Activated effector memory CD4-positive, alpha-beta T cell treated with anti-CD3 and anti-CD28 coated beads, Interleukin-2, amount 50 U/mL, for 16 hours (primary cell): ENCODE measurements at regions not wholly inside any gene's neighbourhood (a gene's known extent, or its start where the extent isn't known, plus 50 kb on each side); places are given as distances from the start of the nearest gene placed in this dataset.

Experiments
- DNase-seq: peaks from one replicate; pipeline ENCODE4 v3.0.0-alpha.2; 2020

- DNase-seq, result no peak
These were observed 759.9 kb upstream of the ALCAM start for GRCh38 chr3:104606812-104607211.

GRCh38 chr3:104610730-104611652 lies 755.7 kb upstream of the ALCAM start:
- DNase-seq, result no peak

DNA sequence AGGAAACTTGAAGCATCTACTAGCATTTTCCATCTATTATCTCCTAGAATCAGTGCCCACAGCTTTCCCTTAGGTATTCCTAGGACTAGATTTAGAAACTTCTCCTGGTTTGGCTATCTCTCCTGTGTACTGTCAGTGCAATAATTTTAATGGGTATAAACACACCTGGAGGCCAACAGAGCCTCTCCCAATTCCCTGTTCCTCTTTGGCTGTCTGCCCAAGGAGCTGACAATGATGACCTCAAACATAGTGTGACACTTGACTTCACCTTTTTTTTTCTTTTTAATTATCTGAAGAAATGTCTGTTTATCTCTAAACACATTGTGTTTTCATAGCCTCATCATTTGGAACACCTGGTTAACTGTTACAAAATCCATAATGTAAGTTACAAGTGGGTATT lies 754.5 kb upstream of the ALCAM start:
- no peak for DNase-seq

- DNase-seq, result no peak
These were observed 752.1 kb upstream of the ALCAM start for GRCh38 chr3:104614564-104614963.

GRCh38 chr3:104628185-104628789 lies 738.4 kb upstream of the ALCAM start:
- DNase-seq, result no peak

- no peak for DNase-seq
These were observed 737.7 kb upstream of the ALCAM start for GRCh38 chr3:104629038-104629437.

GRCh38 chr3:104631254-104631653 lies 735.5 kb upstream of the ALCAM start:
- no peak for DNase-seq

DNA sequence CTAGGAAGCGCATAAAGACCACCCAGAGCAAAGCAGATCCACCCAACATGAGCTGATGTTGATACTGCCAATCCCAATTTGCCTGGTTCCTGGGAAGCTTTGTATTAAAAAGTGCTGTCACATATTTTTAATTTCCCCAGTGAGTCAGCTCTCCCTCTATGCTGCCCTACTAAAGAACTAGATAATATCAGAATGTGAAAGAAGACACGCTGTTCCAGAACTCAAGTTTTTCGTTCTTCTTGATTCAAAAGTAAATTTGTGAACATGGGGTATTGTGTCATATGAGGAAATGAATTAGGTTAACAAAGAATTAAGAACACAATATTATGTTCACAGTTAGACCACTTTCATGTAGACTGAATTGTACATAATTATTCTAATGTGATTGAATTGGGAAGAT lies 734.2 kb upstream of the ALCAM start:
- no peak for DNase-seq

DNA sequence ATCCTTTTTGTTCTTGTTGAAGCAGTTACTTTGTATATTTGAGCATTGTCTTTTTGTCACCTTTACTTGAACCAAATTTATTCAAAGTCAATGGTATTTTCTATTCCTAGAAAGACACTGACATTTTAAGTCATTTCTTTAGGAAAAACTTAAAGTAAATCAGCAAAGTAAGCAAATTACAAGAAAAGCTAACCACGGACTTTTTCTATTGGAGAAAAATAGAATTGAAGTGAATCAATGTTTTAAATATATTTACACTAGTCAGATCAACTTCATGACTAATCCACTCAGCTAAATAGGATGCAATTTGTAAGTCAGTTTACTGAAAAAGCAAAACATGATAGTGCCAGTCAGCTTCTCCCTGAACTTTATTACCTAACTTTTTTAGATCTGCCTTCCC lies 733.8 kb upstream of the ALCAM start:
- no peak for DNase-seq

DNA sequence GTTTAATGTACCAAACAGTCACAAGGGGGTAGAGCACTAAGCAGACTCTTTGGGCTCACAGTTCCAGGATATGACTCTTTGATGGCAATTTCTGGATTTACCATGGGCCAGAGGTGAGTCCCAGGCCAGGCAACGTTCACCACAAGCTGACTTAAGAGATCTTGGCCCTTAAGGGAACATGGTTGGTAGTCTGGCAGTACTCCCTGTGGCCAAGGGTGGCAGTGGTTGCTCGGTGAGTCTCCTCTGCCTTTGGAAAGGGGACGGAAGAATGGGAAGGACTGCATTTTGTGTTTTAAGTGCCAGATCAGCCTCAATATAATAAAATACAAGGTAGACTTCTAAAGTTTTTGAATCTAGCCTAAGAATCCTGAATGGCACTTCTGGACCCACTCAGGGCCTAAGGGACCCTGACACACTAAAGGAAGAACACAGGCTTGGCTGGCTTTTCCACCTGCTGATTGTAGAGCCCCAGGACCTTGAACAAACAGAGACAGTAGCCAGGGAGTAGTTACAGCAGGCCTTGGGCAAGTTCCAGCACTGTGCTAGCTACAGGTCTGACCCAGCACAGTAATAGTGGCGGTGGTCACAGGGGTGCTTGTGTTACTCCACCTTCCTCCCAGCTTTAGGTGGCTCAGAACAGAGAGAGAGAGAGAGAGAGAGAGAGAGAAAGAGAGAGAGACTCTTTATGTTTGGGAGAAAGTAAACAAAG lies 730.7 kb upstream of the ALCAM start:
- no peak for DNase-seq

- DNase-seq, result no peak
These were observed 723.9 kb upstream of the ALCAM start for GRCh38 chr3:104642827-104643226.

- DNase-seq, result no peak
These were observed 720.5 kb upstream of the ALCAM start for GRCh38 chr3:104646196-104646595.

DNA sequence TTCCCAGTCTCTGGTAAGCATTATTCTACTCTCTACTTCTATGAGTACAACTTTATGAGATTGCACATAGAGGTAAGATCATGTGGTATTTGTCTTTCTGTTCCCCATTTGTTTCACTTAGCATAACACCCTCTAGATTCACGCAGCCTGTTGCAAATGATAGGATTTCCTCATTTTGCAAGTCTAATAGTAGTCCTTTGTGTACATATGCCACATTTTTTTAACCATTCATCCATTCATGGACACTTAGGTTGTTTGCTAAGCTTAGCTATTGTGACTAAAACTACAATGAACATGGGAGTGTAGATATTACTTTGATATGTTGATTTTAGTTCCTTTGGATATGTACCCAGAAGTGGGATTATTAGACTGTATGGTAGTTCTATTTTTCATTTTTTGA lies 717.9 kb upstream of the ALCAM start:
- DNase-seq, result no peak

GRCh38 chr3:104669083-104669482 lies 697.6 kb upstream of the ALCAM start:
- DNase-seq, result no peak

- no peak for DNase-seq
These were observed 694.4 kb upstream of the ALCAM start for GRCh38 chr3:104672331-104672730.

DNA sequence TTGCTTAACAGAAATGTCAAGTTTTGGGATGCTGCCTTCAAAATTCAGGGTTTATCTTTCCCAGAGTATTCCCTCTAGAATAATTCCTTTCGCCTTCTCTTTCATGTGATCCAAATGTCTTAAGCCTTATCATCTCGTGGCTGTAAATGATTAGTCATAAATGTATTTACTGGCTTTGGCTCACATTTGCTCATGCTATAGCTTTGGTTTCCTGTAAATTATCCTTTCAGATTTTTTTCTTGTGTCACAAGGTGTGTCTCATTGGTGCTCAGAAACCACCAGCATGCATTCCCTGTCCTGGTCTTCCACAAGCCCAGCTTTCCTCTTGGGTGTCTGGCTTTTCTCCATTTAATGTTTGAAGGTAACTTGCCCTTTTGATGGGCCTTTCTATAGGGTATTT lies 692.7 kb upstream of the ALCAM start:
- DNase-seq, result no peak

GRCh38 chr3:104676241-104676640 lies 690.5 kb upstream of the ALCAM start:
- DNase-seq, result no peak

- DNase-seq, result no peak
These were observed 688.8 kb upstream of the ALCAM start for GRCh38 chr3:104677932-104678331.

GRCh38 chr3:104685492-104685891 lies 681.2 kb upstream of the ALCAM start:
- no peak for DNase-seq

GRCh38 chr3:104687362-104687761 lies 679.3 kb upstream of the ALCAM start:
- DNase-seq, result no peak

- DNase-seq, result no peak
These were observed 670.2 kb upstream of the ALCAM start for GRCh38 chr3:104696470-104696869.

GRCh38 chr3:104711406-104711805 lies 655.3 kb upstream of the ALCAM start:
- DNase-seq, result no peak

DNA sequence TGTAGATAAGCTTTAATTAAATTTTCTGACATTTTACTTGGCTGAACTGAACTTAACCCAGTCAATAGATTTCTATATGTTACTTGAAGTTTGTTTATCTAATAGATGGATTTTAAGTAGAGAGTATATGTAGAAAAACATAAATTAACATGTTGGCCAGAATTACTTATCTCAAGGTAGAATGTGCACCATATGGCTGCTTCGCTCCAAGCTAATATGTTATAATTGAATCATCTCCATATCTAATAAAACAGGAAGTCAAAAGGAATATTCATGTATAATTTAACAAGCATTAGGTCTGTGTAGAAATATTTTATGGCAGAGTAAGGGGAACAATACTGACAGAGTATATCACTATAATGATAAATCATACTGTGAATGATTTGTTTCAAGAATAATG lies 650.7 kb upstream of the ALCAM start:
- no peak for DNase-seq

DNA sequence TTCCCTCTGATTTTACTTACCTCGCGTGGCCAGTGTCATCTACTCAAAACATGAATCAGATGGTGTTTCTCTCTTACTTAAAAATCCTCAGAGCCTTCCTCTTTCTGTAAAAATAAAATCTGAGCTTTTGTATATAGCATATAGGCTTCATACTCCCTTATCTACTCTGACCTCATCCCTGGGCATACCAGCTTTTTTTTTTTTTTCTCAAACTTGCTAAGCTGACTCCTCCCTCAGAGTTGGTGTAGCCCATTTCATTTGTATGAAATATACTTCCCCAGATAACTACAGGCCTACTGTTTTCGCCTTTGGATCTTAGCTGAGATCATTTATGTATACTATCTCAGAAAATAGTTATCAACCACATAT lies 648.9 kb upstream of the ALCAM start:
- no peak for DNase-seq
